ENCODE measurements at regions not wholly inside any gene's neighbourhood (a gene's known extent, or its start where the extent isn't known, plus 50 kb on each side); places are given as distances from the start of the nearest gene placed in this dataset.
"Not testable (repeated sequence)": the region's sequence is repeated elsewhere in the genome, so short reads cannot be mapped to it uniquely, and the experiment has no call there.

DNA sequence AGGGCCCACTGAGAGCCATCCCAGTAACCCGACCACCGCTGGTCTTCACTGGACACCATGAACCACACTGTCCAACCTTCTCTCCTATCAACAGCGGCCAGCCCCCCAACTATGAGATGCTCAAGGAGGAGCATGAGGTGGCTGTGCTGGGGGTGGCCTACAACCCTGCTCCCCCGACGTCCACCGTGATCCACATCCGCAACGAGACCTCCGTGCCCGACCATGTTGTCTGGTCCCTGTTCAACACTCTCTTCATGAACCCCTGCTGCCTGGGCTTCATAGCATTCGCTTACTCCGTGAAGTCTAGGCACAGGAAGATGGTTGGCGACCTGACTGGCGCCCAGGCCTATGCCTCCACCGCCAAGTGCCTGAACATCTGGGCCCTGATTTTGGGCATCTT, 423.8 kb upstream of the EPHA5 start:
- no peak for DNase-seq

DNA sequence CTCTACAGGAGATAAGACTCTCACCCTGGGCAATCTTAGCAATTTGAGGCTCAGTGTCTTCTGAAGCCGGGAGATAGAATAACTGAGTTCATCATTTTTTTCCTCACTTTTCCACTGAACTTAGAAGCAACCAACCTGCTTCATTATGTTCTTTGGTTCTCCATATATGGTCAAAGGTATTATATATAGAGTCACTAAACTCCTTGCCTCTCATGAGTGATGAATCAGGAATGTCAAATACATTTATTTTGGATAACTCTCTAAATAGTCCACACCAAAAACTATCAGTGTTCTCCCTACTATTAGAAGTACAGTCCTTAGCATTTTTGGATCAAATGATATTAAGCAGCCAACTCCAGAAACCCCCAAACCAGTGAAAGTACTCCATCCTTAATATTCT, 421.5 kb upstream of the EPHA5 start:
- DNase-seq, result no peak

DNA sequence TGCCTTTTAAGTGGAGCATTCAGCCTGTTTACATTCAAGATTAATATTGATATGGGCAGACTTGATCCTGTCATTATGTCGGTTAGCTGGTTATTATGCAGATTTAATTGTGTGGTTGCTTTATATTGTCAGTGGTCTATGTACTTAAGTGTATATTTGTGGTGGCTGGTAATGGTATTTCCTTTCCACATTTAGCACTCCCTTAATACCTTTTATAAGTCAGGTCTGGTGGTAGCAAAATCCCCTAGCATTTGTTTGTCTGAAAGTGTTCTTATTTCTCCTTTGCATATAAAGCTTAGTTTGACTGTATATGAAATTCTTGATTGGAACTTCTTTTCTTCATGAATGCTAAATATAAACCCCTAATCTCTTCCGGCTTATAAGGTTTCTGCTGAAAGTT, 403.7 kb upstream of the EPHA5 start:
- DNase-seq, result no peak

DNA sequence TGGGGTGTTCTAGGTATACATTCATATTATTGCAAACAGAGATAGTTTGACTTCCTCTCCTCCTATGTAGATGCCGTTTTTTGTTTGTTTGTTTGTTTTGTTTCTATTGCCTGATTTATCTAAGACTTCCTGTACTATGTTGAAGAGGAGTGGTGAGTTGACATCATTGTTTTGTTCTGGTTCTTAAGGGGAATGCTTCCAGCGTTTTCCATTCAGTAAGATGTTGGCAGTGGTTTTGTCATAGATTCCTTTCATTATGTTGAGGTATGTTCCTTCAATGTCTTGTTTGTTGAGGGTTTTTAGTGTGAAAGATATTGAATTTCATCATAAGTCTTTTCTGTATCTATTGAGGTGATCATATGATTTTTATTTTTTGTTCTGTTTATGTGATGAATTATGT, 401.6 kb upstream of the EPHA5 start:
- no peak for DNase-seq

DNA sequence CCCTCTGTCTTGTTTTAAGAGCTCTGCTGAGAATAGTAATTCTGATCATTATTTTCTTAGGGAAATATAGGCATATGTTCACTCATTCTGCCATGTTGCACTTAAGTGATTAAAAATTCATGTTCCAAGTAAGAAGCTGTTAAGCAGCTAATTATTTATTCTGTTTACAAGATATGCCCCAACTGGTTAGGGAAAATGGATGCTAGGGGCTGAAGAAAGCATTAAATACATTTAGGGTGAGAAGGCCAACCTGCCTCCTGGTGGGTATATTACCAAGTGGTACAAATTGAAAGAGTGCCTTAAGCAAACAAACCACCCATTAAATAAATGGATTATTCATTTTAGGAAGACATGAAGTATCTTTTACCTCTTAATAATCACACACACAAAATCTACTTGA, 392.6 kb upstream of the EPHA5 start:
- DNase-seq, result no peak

DNA sequence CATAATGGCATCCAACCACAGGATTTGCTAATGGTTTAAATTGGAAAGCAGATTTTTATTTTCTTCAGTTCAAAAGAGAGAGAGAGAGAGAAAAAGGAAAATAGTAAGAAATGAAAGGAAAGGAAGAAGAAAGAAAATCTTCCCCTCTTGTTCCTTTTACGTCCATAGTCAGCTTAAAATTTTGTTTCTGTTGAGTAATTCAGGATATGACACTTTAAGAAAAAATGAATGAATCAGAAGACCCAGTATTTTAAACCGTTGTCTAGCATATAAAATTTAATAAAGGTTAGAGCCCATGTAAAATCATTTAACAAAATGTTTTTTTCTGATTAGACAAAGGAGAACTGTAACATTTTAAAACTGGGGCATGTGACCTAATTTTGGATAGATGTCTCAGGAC, 391.8 kb upstream of the EPHA5 start:
- no peak for DNase-seq

DNA sequence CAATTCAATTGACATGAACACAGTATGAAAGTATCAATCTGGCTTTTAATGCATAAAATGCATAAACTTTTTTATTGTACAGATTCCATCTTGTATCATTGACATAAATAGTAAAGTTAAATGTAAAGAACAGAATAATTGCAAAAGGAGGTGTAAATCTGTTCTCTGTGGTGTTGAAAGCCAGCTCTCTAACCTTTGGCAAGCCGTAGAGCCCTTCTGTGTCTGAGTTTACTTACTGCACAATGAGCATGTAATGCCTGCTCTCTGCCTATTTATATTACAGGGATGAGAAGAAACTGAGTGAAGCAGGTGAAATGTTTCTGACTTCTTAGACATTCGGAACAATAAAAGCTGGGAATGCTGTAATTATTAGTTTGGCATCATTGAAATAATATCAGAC, 389.3 kb upstream of the EPHA5 start:
- no peak for DNase-seq

DNA sequence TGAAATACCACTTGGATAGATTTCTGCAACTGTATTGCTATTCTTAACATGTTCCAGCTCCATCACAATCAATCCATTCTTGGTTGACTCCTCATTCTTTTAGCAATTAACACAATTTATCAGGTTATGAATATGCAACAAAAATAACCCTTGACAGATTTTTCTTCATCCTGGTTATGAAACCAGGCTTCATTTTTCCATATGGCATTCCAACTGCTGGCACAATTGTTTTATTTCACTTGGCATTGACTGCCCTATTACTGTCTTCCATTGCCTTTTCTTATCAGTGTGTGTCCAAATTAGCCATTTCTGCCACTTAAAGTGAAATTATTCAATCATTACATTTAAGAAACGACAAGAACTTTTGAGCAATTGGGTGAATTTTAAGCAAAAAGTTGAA, 388.8 kb upstream of the EPHA5 start:
- no peak for DNase-seq

DNA sequence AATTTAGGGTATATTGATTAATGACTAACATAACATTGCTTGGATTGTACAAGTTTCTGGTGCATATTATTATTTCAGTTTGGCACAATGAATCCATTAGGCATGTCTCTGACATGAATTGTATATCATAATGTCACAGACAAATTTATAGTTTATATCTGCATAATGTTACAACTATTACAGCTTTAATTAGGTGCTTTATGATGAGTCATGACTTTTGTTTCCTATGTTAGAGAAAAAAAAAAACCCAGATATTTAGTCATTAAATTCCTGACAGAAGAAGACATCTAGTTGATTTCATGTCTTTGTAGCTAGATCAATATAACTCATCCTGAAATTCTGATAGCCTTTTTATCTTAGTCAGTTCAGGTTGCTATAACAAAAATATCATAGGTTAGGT, 385.7 kb upstream of the EPHA5 start:
- no peak for DNase-seq

DNA sequence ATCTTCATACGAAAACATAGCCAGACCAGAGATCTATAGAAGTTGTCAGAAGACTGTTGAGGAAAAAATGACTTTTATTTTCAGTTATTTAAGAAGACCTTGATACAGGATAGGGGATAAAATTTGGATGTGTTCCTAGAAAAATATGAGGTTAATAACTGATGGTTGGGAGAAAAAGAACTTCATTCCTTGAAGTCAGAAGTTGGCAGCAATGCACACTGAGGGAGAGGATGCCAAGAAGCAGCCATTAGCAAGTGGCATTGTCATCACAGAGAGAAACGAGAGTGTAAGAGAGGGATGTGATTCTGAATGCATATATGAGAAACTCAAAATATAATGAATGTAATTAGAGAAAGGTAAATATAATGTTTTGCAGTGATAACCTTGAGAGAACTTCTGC, 382.1 kb upstream of the EPHA5 start:
- no peak for DNase-seq

DNA sequence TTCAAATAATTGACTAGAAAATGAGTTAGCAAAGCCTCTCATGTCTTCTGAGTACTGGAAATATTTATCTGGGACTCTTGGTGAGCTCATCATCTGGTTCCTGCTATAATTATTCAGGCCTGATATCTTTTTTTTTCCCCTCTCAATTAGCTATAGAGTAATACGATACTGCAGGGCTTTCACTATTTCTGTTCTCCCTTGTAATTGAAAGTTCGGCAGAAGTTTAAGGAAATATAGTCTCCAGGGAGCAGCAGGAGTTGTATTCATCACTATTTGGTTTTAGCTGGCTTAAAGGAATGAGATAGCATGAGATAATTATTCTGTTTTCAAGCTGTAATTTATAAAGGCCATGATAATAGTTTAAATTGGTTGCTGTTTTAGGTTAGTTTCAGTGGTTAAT, 378.6 kb upstream of the EPHA5 start:
- DNase-seq, result no peak

DNA sequence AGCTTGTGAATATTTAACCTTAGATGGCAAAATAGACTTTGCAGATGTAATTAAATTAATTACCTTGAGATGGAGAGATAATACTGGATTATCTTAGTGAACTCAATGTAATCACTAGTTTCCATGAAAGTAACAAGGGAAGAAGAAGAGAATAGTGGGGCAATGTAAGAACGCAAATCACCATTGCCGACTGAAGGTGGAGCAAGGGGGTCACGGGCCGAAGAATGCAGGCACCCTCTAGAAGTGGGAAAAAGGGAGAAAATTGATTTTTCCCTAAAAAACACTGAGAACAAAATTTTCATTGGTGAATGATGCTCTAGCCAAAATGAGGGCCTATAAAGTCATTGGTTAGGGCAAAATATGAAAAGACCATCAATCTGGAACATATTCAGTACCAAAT, 375.6 kb upstream of the EPHA5 start:
- no peak for DNase-seq

DNA sequence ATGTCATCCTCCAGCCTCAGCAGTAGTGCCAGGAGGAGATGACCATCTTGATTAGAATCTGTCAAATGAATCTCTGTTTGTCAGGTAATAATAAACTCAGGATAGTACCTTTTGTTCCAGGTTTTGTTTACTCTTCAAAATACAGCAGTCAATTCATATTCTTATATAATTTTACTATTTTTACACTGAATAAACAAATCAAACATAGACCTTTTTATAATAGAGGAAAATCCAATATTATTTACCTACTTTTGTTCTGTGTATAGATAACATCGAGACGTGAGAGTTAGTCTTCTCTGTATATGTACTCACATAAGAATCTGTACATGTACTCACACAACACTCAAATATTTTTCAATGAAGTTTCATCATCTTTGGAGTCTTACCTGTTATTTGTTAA, 365.4 kb upstream of the EPHA5 start:
- DNase-seq, result no peak

DNA sequence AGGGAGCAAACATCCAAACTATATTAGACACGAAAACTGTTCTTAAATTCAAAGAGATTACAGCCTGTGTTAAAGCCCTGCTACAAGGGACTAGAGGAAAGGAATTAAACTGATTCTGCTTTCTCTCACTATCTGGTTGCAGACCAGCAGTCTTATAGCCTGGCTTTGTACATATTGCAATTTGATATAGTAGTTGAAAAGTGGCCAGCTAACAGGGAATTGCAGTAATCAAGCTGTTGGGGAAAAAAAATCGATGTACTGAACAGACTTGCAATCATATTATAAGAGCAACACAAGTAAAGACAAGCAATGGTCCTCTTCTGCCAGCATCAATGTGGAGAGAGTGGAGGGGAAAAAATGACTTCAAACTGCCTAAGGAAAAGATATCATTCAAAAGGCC, 364.4 kb upstream of the EPHA5 start:
- DNase-seq, result no peak

DNA sequence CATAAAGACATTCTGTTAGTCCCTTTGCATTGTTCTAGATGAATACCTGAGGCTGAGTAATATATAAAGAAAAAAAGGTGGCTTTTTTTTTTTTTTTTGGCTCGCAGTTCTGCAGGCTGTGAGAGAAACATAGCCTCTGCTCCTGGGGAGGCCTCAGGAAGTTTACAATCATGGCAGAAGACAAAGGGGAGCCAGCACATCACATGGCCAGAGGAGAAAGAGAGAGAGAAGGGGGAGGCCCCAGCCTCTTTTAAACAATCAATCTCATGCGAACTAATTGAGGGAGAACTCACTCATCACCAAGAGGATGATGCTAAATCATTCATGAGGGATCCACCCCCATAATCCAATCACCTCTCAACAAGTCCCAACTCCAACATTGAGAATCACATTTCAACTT, 364.0 kb upstream of the EPHA5 start:
- no peak for DNase-seq

DNA sequence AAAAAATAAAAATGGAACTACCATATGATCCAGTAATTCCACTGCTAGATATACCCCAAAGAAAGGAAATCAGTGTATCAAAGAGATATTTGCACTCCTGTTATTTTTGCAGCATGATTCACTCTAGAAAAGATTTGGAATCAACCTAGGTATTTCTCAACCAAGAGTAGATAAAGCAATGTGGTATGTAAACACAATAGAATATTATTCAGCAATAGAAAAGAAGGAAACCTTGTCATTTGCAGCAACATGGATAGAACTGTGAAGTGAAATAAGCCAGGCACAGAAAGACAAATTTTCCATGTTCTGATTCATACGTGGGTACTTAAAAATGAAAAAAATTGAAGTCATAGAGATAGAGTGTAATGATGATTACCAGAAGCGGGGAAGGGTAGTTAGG, 362.3 kb upstream of the EPHA5 start:
- no peak for DNase-seq

DNA sequence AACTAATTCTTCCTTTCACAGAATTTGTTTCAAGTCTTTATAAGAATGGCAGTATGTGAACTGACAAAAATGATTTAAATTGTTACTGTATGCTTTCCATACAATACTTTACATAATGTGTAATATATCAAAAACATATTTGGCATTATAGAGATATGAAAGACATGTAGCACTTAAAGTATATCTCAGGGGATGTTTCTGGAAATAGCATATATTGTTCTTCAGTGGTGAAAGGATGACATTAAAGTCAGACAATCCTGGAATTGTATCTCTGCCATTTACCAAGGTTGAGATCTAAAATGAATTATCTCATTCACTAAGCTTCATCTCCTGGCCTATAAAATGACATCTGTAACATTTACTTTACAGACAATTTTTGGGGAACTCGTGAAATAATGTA, 358.4 kb upstream of the EPHA5 start:
- DNase-seq, result no peak

DNA sequence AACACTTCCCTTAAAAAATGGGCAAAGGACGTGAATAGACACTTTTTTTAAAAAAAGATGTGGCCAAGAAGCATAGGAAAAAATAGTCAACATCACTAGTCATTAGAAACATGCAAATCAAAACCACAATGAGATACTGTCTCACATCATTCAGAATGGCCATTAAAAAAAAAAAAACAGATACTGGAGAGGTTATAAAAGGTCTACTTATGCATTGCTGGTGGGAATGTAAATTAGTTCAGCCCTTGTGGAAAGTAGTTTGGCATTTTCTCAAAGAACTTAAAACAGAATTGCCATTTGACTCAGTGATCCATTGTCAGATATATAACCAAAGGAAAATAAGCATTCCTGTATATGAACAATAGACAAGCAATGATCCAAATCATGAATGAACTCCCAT, 352.8 kb upstream of the EPHA5 start:
- DNase-seq, result no peak

DNA sequence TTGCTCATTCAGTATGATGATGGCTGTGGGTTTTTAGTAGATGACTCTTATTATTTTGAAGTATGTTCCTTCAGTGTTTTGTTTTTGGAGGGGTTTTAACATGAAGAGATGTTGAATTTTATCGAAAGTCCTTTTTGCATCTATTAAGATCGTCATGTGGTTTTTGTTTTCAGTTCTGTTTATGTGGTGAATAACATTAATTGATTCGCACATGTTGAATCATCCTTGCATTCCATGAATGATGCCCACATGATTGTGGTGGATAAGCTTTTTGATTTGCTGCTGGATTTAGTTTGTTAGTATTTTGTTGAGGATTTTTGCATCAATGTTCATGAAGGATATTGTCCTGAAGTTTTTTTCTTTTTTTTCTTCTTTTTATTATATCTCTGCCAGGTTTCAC, 347.4 kb upstream of the EPHA5 start:
- no peak for DNase-seq

DNA sequence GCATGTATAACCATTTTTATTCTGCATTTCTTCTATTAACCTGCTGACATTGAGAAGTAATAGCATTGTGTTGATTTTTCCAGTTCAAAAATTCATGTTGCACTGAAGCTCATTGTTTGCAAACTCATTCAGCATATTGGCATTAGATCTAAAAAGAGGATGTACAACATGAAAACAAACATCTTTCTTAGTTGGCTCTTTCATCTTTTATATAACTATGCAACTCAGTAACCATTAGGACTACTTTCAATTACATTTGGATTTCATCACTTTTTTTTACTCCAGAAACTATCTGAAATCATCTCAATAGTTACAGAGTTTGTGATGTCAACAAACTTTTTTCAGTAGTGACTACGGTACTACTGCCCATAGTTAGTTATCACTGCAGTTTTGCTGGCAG, 346.0 kb upstream of the EPHA5 start:
- no peak for DNase-seq

DNA sequence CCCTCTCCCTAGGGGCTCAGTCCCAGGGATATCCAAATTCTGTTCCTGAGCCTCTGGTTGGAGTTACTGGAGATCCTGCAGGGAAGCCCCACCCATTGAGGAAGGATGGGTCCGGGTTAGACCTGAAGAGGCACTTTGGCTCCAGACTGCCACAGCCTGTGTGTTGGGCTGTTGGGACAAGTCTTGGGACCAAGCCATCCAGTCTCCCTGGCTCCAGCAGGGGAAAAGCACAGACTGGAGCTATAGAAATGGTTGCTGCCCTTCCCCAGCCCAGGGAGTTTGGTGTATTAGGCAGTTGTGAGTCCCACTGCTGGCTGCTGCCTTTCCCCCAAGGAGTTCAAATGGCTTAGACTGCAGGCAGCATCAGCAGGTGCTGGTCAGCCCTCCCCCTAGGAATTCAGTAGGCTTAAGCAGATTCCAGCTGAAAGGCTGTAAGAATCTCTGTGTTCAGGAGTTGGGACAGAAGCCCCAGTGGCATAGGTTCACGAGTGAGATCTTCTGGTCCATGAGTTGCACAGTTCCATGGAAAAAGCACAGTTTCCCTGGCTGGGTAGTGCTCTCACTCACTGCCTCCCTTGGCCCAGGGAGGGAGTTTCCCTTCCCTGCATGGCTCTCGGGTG, 344.0 kb upstream of the EPHA5 start:
- DNase-seq, result no peak

DNA sequence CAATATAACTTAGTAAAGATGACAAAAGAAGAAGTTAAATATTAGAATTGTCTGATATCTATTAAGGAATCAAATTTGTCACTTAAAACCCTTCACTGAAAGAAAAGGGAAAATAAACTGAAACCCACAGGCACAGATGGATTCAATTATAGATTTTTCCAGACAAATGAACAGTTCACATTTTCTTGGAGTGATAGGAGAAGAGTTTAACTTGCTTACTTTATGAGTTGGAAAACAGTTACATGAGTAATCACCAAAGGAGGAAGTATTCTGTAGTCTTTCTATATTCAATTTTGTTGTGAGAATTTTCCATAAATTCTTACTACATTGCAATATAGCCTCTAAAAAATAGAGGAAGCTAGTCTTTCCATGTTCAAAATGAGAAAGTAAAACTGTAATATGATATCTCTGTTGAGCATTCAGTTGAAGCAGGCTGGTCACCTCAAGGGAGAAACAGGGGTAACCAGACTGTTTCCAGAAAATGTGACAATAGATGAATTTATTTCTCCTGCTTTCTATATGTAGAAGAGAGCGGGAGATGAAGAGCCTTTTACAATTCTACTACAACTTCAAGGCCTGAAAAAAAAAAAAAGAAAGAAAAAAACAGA, 330.3 kb upstream of the EPHA5 start:
- no peak for DNase-seq

DNA sequence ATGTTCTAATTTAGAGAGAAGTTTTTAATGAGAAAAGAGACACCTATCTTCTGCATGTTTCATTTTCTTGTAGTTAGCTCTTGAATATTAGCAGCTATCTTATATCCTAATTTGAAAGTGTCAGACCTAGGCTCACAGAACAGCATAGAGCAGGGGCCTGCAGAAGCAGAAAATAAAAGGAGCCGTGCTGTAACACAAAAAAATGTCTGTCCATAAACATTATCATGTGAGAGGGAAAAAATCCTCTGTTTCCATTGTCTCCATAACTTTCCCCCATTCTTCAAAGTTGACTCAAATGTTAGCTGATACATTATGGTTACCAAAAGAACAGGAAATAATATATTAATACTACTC, 329.2 kb upstream of the EPHA5 start:
- no peak for DNase-seq

DNA sequence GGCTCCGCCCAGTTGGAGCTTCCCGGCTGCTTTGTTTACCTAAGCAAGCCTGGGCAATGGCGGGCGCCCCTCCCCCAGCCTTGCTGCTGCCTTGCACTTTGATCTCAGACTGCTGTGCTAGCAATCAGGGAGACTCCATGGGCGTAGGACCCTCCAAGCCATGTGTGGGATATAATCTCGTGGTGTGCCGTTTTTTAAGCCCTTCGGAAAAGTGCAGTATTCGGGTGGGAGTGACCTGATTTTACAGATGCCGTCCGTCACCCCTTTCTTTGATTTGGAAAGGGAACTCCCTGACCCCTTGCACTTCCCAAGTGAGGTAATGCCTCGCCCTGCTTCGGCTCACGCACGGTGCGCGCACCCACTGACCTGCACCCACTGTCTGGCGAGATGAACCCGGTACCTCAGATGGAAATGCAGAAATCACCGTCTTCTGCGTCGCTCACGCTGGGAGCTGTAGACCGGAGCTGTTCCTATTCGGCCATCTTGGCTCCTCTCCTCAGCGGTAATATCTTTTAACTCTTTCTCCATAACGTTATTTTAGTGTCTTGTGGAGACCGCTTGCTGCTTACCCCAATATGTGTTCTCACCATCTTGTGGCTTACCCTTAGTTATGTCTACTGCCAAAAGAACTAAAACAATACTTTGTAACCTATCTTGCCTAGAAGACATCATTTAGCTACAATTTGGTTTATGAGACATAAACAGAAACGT, 328.7 kb upstream of the EPHA5 start:
- DNase-seq, result not testable (repeated sequence)

DNA sequence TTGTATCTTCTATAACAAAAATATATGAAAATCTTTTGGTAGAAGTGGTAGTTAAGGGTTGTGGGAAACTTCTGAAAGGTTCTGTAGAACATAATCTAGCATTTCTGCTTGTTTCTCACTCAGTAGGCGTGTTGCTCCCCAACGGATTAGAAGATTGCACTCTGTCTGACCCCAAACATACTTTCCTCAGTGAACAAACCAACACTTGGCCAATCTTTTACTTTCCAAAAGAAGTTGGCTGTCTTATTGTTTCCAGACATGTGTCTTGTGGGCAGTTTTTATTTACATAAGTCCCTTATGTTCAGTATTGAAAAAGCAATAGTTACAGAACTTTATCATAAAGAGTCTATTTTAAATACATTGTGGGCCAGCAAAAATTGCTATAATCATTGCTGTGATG, 312.8 kb upstream of the EPHA5 start:
- DNase-seq, result no peak

All from CD4-positive, alpha-beta T cell treated with Interleukin-1 beta for 1 hour (primary cell).